ENCODE measurements at regions not wholly inside any gene's neighbourhood (a gene's known extent, or its start where the extent isn't known, plus 50 kb on each side); places are given as distances from the start of the nearest gene placed in this dataset.

- Mint-ChIP-seq H3K9me3 (peaks cover 6% of the 10 kb centered on the region), H3K4me3 (no peak overlapping the region), H3K27me3 (ENCODE audit: low read depth) (no peaks in the 10 kb centered on the region), H3K36me3 (ENCODE audit: low read depth) (no peaks in the 10 kb centered on the region), H3K27ac (no peak overlapping the region), H3K4me1 (no peaks in the 10 kb centered on the region)
- TF ChIP-seq CTCF (IDR thresholded peaks at IDR 0.05; ENCODE audit: unreplicated experiment in 3 of 3) = no peak
Measured at GRCh38 chr5:53394808-53395207, 85.6 kb upstream of the FST start.

- Mint-ChIP-seq H3K9me3 (no peaks in the 10 kb centered on the region), H3K4me3 (no peak overlapping the region), H3K4me1 (no peaks in the 10 kb centered on the region), H3K27me3 (ENCODE audit: low read depth) (no peaks in the 10 kb centered on the region), H3K36me3 (ENCODE audit: low read depth) (no peaks in the 10 kb centered on the region), H3K27ac (no peak overlapping the region)
- no peak for TF ChIP-seq CTCF (IDR thresholded peaks at IDR 0.05; ENCODE audit: unreplicated experiment in 3 of 3)
Measured at GRCh38 chr5:53397141-53397757, 83.2 kb upstream of the FST start.

GRCh38 chr5:53397845-53398244 lies 82.6 kb upstream of the FST start:
- Mint-ChIP-seq H3K9me3 (no peaks in the 10 kb centered on the region), H3K36me3 (ENCODE audit: low read depth) (no peaks in the 10 kb centered on the region), H3K27ac (no peak overlapping the region), H3K27me3 (ENCODE audit: low read depth) (no peaks in the 10 kb centered on the region), H3K4me3 (no peak overlapping the region), H3K4me1 (no peaks in the 10 kb centered on the region)
- no peak for TF ChIP-seq CTCF (IDR thresholded peaks at IDR 0.05; ENCODE audit: unreplicated experiment in 3 of 3)

GRCh38 chr5:53399926-53400697 lies 80.3 kb upstream of the FST start:
- H3K27ac Mint-ChIP-seq = no peak overlapping the region
- H3K27me3 Mint-ChIP-seq (ENCODE audit: low read depth) = no peaks in the 10 kb centered on the region
- no peaks in the 10 kb centered on the region for H3K36me3 Mint-ChIP-seq (ENCODE audit: low read depth)

GRCh38 chr5:53403291-53403690 lies 77.1 kb upstream of the FST start:
- no peak for TF ChIP-seq CTCF (IDR thresholded peaks at IDR 0.05; ENCODE audit: unreplicated experiment in 3 of 3)
- H3K4me3 Mint-ChIP-seq = no peak overlapping the region
- H3K36me3 Mint-ChIP-seq (ENCODE audit: low read depth) = no peaks in the 10 kb centered on the region
- H3K27ac Mint-ChIP-seq = no peak overlapping the region
- H3K4me1 Mint-ChIP-seq = no peaks in the 10 kb centered on the region
- no peaks in the 10 kb centered on the region for H3K9me3 Mint-ChIP-seq
- H3K27me3 Mint-ChIP-seq (ENCODE audit: low read depth) = peaks cover 4% of the 10 kb centered on the region

More at GRCh38 chr5:53399926-53400697, 80.3 kb upstream of the FST start:
- no peaks in the 10 kb centered on the region for H3K9me3 Mint-ChIP-seq
- no peak overlapping the region for H3K4me3 Mint-ChIP-seq
- H3K4me1 Mint-ChIP-seq = no peaks in the 10 kb centered on the region
- TF ChIP-seq CTCF (IDR thresholded peaks at IDR 0.05; ENCODE audit: unreplicated experiment in 3 of 3) = no peak

- H3K27ac Mint-ChIP-seq = no peak overlapping the region
- TF ChIP-seq CTCF (IDR thresholded peaks at IDR 0.05; ENCODE audit: unreplicated experiment in 3 of 3) = no peak
- no peaks in the 10 kb centered on the region for H3K4me1 Mint-ChIP-seq
- H3K36me3 Mint-ChIP-seq (ENCODE audit: low read depth) = no peaks in the 10 kb centered on the region
- no peak overlapping the region for H3K4me3 Mint-ChIP-seq
- no peaks in the 10 kb centered on the region for H3K9me3 Mint-ChIP-seq
- H3K27me3 Mint-ChIP-seq (ENCODE audit: low read depth) = peaks cover 4% of the 10 kb centered on the region
Measured at GRCh38 chr5:53403758-53404157, 76.7 kb upstream of the FST start.

All from nephron (organoid).